ENCODE measurements at regions not wholly inside any gene's neighbourhood (a gene's known extent, or its start where the extent isn't known, plus 50 kb on each side); places are given as distances from the start of the nearest gene placed in this dataset.

GRCh38 chr4:60822986-60823385 lies 377.1 kb upstream of the ADGRL3 start:
- in situ Hi-C loops (cut with MboI; ENCODE audit: low pct_unique_long_range_greater_than_20kb, low sequenced_read_pairs, unreplicated experiment): no loop called here
- no peak for DNase-seq (ENCODE audit: low spot score)
- TF ChIP-seq CTCF (IDR thresholded peaks at IDR 0.05; ENCODE audit: extremely low read depth, insufficient read depth, missing control alignments): no peak

GRCh38 chr4:60840020-60840419 lies 360.1 kb upstream of the ADGRL3 start:
- DNase-seq (ENCODE audit: low spot score): no peak
- TF ChIP-seq CTCF (IDR thresholded peaks at IDR 0.05; ENCODE audit: extremely low read depth, insufficient read depth, missing control alignments): no peak
- in situ Hi-C loops (cut with MboI; ENCODE audit: low pct_unique_long_range_greater_than_20kb, low sequenced_read_pairs, unreplicated experiment): no loop called here

- no peak for TF ChIP-seq CTCF (IDR thresholded peaks at IDR 0.05; ENCODE audit: extremely low read depth, insufficient read depth, missing control alignments)
- no peak for DNase-seq (ENCODE audit: low spot score)
- in situ Hi-C loops (cut with MboI; ENCODE audit: low pct_unique_long_range_greater_than_20kb, low sequenced_read_pairs, unreplicated experiment): no loop called here
These were observed 353.4 kb upstream of the ADGRL3 start for GRCh38 chr4:60846678-60847077.

GRCh38 chr4:60847614-60848013 lies 352.5 kb upstream of the ADGRL3 start:
- no peak for DNase-seq (ENCODE audit: low spot score)
- TF ChIP-seq CTCF (IDR thresholded peaks at IDR 0.05; ENCODE audit: extremely low read depth, insufficient read depth, missing control alignments): no peak
- in situ Hi-C loops (cut with MboI; ENCODE audit: low pct_unique_long_range_greater_than_20kb, low sequenced_read_pairs, unreplicated experiment): no loop called here

- no peak for TF ChIP-seq CTCF (IDR thresholded peaks at IDR 0.05; ENCODE audit: extremely low read depth, insufficient read depth, missing control alignments)
- in situ Hi-C loops (cut with MboI; ENCODE audit: low pct_unique_long_range_greater_than_20kb, low sequenced_read_pairs, unreplicated experiment): no loop called here
- DNase-seq (ENCODE audit: low spot score): no peak
These were observed 342.9 kb upstream of the ADGRL3 start for GRCh38 chr4:60857130-60857753.

- in situ Hi-C loops (cut with MboI; ENCODE audit: low pct_unique_long_range_greater_than_20kb, low sequenced_read_pairs, unreplicated experiment): no loop called here
- TF ChIP-seq CTCF (IDR thresholded peaks at IDR 0.05; ENCODE audit: extremely low read depth, insufficient read depth, missing control alignments): no peak
- DNase-seq (ENCODE audit: low spot score): no peak
These were observed 336.7 kb upstream of the ADGRL3 start for GRCh38 chr4:60863442-60863841.

- in situ Hi-C loops (cut with MboI; ENCODE audit: low pct_unique_long_range_greater_than_20kb, low sequenced_read_pairs, unreplicated experiment): no loop called here
These were observed 334.9 kb upstream of the ADGRL3 start for GRCh38 chr4:60865273-60865672.

More at GRCh38 chr4:60865273-60865672, 334.9 kb upstream of the ADGRL3 start:
- DNase-seq (ENCODE audit: low spot score): no peak
- no peak for TF ChIP-seq CTCF (IDR thresholded peaks at IDR 0.05; ENCODE audit: extremely low read depth, insufficient read depth, missing control alignments)

Measured in GM13977 (cell line).